Lung (tissue), 11 donors: ENCODE measurements at regions not wholly inside any gene's neighbourhood (a gene's known extent, or its start where the extent isn't known, plus 50 kb on each side); places are given as distances from the start of the nearest gene placed in this dataset.

Source experiments
- ATAC-seq: fragments of 200-7000 bp; cut with Tn5 transposase; one replicate; pipeline ENCODE4 v1.9.1; 2020; ENCODE audit warnings: moderate number of reproducible peaks; ENCODE audit not compliant: insufficient read depth, low FRiP score
- DNase-seq, 3 donors: peaks; one replicate each; pipeline ENCODE4 v3.0.0-alpha.2; 2013 to 2017
- H3K27ac ChIP-seq, 2 donors: one replicate each; pipeline ENCODE4 v1.5.1; 2013; ENCODE audit warnings: mild to moderate bottlenecking in 2 of 2, moderate library complexity in 2 of 2, control low read depth in 1 of 2, inconsistent platforms in 1 of 2, low read depth in 1 of 2, low read length in 1 of 2
- H3K27me3 ChIP-seq, 3 donors: one replicate each; pipeline ENCODE4 v1.5.1; 2013; ENCODE audit warnings: low read length in 2 of 3; ENCODE audit not compliant: control insufficient read depth in 3 of 3, insufficient read depth in 3 of 3
- H3K36me3 ChIP-seq, 4 donors: one replicate each; pipeline ENCODE4 v1.5.1; 2013; ENCODE audit warnings: low read length in 4 of 4, mild to moderate bottlenecking in 1 of 4, moderate library complexity in 1 of 4; ENCODE audit not compliant: control insufficient read depth in 4 of 4, insufficient read depth in 4 of 4
- H3K4me1 ChIP-seq, 5 donors: one replicate each; pipeline ENCODE4 v1.5.1; 2013; ENCODE audit warnings: low read length in 5 of 5, mild to moderate bottlenecking in 2 of 5, moderate library complexity in 1 of 5; ENCODE audit not compliant: control insufficient read depth in 5 of 5, insufficient read depth in 5 of 5
- H3K4me3 ChIP-seq: one replicate; pipeline ENCODE4 v1.5.1; 2013; ENCODE audit warnings: mild to moderate bottlenecking, control low read depth, moderate library complexity
- H3K9ac ChIP-seq, 2 donors: one replicate each; pipeline ENCODE4 v1.5.1; 2013; ENCODE audit warnings: low read length in 2 of 2, control low read depth in 1 of 2; ENCODE audit not compliant: insufficient read depth in 1 of 2
- H3K9me3 ChIP-seq, 4 donors: one replicate each; pipeline ENCODE4 v1.5.1; 2013; ENCODE audit warnings: low read length in 3 of 4, mild to moderate bottlenecking in 1 of 4, moderate library complexity in 1 of 4; ENCODE audit not compliant: control insufficient read depth in 4 of 4, insufficient read depth in 3 of 4
- CTCF ChIP-seq: IDR thresholded peaks from 2 replicates; pipeline ENCODE4 v1.5.1; 2012; ENCODE audit warnings: mild to moderate bottlenecking; ENCODE audit errors: control extremely low read depth, extremely low read depth
- WGBS, 2 donors: extraction: QIAGEN DNeasy Blood & Tissue Kit; methylation state at CpG; one replicate each; pipeline ENCODE4 v1.1.7; 2013; 5-methylcytosine and 5-hydroxymethylcytosine counted together
- donor health status: control.
- donor health status: control.
- donor health status: Bipolar disorder and iron deficiency.
- donor health status: healthy.
- donor health status: DM: yes; HTN: yes; CAD: no.

GRCh38 chr15:99863550-99864198, 130.4 kb upstream of the LYSMD4 start:
- H3K9ac ChIP-seq, result no peak overlapping the region
- no peak for DNase-seq
- no peak overlapping the region for H3K4me3 ChIP-seq
- TF ChIP-seq CTCF, result no peak
- H3K4me1 ChIP-seq, result no peaks in the 10 kb centered on the region
- no peaks in the 10 kb centered on the region for H3K36me3 ChIP-seq
- no peak overlapping the region for H3K27ac ChIP-seq
- WGBS, 2 donors, result 81 to 89% methylated on average over 3 of the region's 3 CpGs
- H3K27me3 ChIP-seq, result no peaks in the 10 kb centered on the region
- no peaks in the 10 kb centered on the region for H3K9me3 ChIP-seq
- ATAC-seq, result no peak

- Histone ChIP-seq H3K4me1 (peaks cover 0 to 11% (median 0%) of the 10 kb centered on the region in 5 donors), H3K27ac (no peak overlapping the region), H3K36me3 (no peaks in the 10 kb centered on the region), H3K27me3 (no peaks in the 10 kb centered on the region), H3K9ac (no peak overlapping the region), H3K9me3 (no peaks in the 10 kb centered on the region), H3K4me3 (no peak overlapping the region)
- WGBS, 2 donors, result 81 to 92% methylated on average over 1 of the region's 1 CpG
- TF ChIP-seq CTCF, result no peak
- ATAC-seq (no peak), DNase-seq (peak in 1 of 3 donors; percentile 18)
These were observed 124.6 kb upstream of the LYSMD4 start for GRCh38 chr15:99857836-99858235.

- no peak overlapping the region for H3K9ac ChIP-seq
- ATAC-seq, result no peak
- H3K4me1 ChIP-seq, result no peaks in the 10 kb centered on the region
- DNase-seq, result no peak
- no peak overlapping the region for H3K4me3 ChIP-seq
- no peaks in the 10 kb centered on the region for H3K27me3 ChIP-seq
- no peak for TF ChIP-seq CTCF
- no peaks in the 10 kb centered on the region for H3K9me3 ChIP-seq
- 97 to 98% methylated on average over 1 of the region's 1 CpG for WGBS, 2 donors
- no peak overlapping the region for H3K27ac ChIP-seq
- no peaks in the 10 kb centered on the region for H3K36me3 ChIP-seq
These were observed 117.3 kb upstream of the LYSMD4 start for GRCh38 chr15:99850517-99850916.

- ATAC-seq (no peak), DNase-seq (no peak)
- Histone ChIP-seq H3K36me3 (no peaks in the 10 kb centered on the region), H3K4me3 (no peak overlapping the region), H3K9me3 (no peaks in the 10 kb centered on the region), H3K27ac (no peak overlapping the region), H3K4me1 (no peaks in the 10 kb centered on the region), H3K27me3 (no peaks in the 10 kb centered on the region), H3K9ac (no peak overlapping the region)
- 68 to 84% methylated on average over 3 of the region's 3 CpGs for WGBS, 2 donors
- no peak for TF ChIP-seq CTCF
These were observed 111.8 kb upstream of the LYSMD4 start for GRCh38 chr15:99845009-99845408.
